Stimulated activated effector memory CD8-positive, alpha-beta T cell treated with anti-CD3 and anti-CD28 coated beads, Interleukin-12 subunit alpha, Interleukin-12 subunit beta, amount 100 ng/mL, for 72 hours (primary cell): ENCODE measurements at regions not wholly inside any gene's neighbourhood (a gene's known extent, or its start where the extent isn't known, plus 50 kb on each side); places are given as distances from the start of the nearest gene placed in this dataset.
A peak's percentile ranks its signal among the peaks of the same experiment; 100 is the strongest.
"Not testable (repeated sequence)": the region's sequence is repeated elsewhere in the genome, so short reads cannot be mapped to it uniquely, and the experiment has no call there.

ENCODE experiments used
- ATAC-seq: fragments of 150-1000 bp; cut with Tn5 transposase; 2 replicates; pipeline ENCODE4 v1.10.0; 2021
- DNase-seq, 2 donors: peaks; one replicate each; pipeline ENCODE4 v3.0.0; 2021 to 2022; ENCODE audit warnings: low spot score in 2 of 2
- H3K27ac Mint-ChIP-seq: one replicate; pipeline ENCODE4 v1.8.0; 2022; ENCODE audit warnings: mild to moderate bottlenecking, mixed read lengths
- H3K36me3 Mint-ChIP-seq: one replicate; pipeline ENCODE4 v1.8.0; 2022; ENCODE audit warnings: mild to moderate bottlenecking, mixed read lengths
- H3K4me1 Mint-ChIP-seq: one replicate; pipeline ENCODE4 v1.8.0; 2022; ENCODE audit warnings: mixed read lengths
- H3K4me3 Mint-ChIP-seq: one replicate; pipeline ENCODE4 v1.8.0; 2022; ENCODE audit warnings: mild to moderate bottlenecking, mixed read lengths
- H3K9me3 Mint-ChIP-seq: one replicate; pipeline ENCODE4 v1.8.0; 2022; ENCODE audit warnings: mixed read lengths

DNA sequence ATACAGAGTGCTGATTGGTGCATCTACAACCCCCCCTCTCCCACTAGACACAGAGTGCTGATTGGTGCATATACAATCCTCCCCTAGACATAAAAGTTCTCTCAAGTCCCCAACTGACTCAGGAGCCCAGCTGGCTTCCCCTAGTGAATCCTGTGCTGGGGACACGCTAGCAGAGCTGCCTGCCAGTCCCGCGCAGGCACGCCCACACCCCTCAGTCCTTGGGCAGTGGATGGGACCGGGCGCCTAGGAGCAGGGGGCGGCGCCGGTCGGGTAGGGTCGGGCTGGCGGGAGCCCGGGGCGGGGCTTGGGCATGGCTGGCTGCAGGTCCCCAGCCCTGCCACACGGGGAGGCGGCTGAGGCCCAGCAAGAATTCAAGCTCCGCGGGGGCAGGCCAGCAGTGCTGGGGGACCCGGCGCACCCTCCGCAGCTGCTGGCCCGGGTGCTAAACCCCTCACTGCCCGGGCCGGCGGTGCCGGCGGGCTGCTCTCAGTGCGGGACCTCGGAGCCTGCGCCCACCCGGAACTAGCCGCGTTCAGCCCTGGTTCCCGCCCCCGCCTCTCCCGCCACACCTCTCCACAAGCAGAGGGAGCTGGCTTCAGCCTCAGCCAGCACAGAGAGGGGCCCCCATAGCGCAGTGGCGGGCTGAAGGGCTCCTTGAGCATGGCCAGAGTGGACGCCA is 64.3 kb upstream of the DDHD1 start:
- ATAC-seq (peak; percentile 98), DNase-seq (peak; percentile 70 to 88)
- H3K36me3 Mint-ChIP-seq = no peaks in the 10 kb centered on the region
- peak overlapping the region; percentile 88 for H3K27ac Mint-ChIP-seq
- no peaks in the 10 kb centered on the region for H3K9me3 Mint-ChIP-seq
- H3K4me3 Mint-ChIP-seq = peak overlapping the region; percentile 75
- H3K4me1 Mint-ChIP-seq = peaks cover 6% of the 10 kb centered on the region

DNA sequence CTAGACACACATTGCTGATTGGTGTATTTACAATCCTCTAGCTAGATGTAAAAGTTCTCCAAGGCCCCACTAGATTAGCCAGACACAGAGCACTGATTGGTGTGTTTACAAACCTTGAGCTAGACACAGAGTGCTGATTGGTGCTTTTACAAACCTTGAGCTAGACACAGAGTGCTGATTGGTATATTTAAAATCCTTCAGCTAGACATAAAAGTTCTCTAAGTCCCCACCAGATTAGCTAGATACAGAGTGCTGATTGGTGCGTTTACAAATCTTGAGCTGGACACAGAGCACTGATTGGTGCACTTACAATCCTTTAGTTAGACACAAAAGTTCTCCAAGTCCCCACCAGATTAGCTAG is 63.8 kb upstream of the DDHD1 start:
- H3K4me1 Mint-ChIP-seq, H3K9me3 Mint-ChIP-seq, DNase-seq, ATAC-seq, H3K36me3 Mint-ChIP-seq: not testable (repeated sequence)
- Mint-ChIP-seq H3K4me3 (peak overlapping the region; percentile 75), H3K27ac (peak overlapping the region; percentile 88)

DNA sequence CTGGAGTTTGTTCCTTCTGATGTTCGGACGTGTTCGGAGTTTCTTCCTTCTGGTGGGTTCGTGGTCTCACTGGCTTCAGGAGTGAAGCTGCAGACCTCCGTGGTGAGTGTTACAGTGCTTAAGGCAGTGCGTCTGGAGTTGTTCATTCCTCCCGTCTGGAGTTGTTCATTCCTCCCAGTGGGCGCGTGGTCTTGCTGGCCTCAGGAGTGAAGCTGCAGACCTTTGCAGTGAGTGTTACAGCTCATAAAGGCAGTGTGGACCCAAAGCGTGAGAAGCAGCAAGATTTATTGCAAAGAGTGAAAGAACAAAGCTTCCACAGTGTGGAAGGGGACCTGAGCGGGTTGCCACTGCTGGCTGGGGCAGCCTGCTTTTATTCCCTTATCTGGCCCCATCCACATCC is 63.4 kb upstream of the DDHD1 start:
- not testable (repeated sequence) for H3K4me1 Mint-ChIP-seq, ATAC-seq, H3K9me3 Mint-ChIP-seq, H3K36me3 Mint-ChIP-seq, DNase-seq, H3K27ac Mint-ChIP-seq
- peak overlapping the region; percentile 75 for H3K4me3 Mint-ChIP-seq

DNA sequence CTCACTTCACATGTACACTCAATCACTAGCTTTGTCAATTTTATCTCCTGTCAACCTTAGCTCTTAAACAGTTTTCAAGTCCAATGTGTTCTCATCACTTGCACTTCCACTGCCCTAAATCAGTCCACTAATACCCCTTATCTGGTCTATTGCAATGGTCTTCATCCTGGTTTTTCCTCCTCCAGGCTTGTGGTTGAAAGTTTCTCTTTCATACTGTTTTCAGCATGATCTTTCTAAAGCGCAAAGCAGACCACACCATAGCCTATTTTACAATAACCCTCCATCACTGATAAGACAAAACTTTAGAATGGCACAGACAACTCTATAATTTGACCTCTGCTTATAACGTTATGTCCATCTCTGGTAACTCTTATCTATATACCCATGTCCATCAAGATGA is 62.0 kb upstream of the DDHD1 start:
- Mint-ChIP-seq H3K9me3 (no peaks in the 10 kb centered on the region), H3K36me3 (no peaks in the 10 kb centered on the region), H3K4me1 (peaks cover 6% of the 10 kb centered on the region), H3K4me3 (no peak overlapping the region), H3K27ac (no peak overlapping the region)
- ATAC-seq (no peak), DNase-seq (no peak)

DNA sequence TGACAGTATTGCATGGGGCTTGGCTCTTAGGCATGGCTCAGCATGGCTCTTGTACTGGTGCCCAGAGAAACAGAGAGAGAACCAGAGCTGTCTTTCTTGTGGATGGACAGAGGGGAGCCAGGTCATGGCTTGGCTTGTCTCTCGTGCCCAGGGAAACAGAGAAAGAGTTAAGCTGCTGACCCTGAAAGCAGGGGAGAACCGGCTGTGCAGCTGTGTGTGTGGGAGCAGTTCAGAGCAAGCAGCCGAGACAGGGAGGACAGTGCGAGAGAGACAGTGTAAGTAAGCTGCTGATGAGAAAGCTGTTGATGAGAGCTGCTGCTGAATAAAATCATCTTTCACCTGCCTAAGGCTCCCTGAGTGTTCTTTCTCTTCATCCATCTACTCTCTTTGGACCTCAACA is 61.3 kb upstream of the DDHD1 start:
- Mint-ChIP-seq H3K4me3 (no peak overlapping the region), H3K4me1 (peaks cover 6% of the 10 kb centered on the region), H3K36me3 (no peaks in the 10 kb centered on the region), H3K27ac (no peak overlapping the region), H3K9me3 (no peaks in the 10 kb centered on the region)
- DNase-seq = no peak
- ATAC-seq = no peak

DNA sequence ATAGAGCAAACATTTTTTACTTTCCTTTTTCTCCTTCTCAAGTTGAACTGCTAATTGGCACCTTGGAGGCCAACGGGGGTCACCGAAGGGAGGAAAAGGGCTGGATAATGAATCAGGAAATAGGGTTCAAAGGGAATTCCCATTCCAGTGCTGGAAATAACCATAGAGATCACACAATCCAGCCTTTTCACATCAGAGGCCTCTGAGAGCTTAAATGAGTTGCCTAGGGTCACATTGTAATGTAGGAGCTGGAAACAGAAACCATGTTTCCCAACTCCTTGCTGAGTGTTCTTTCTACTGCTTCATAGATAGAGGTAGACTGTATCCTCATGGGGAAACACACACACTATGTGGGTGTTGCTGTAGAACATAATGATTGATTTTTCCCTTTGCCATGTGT is 60.6 kb upstream of the DDHD1 start:
- Mint-ChIP-seq H3K4me3 (no peak overlapping the region), H3K36me3 (no peaks in the 10 kb centered on the region), H3K4me1 (peaks cover 6% of the 10 kb centered on the region), H3K27ac (no peak overlapping the region), H3K9me3 (no peaks in the 10 kb centered on the region)
- no peak for ATAC-seq
- DNase-seq = no peak

DNA sequence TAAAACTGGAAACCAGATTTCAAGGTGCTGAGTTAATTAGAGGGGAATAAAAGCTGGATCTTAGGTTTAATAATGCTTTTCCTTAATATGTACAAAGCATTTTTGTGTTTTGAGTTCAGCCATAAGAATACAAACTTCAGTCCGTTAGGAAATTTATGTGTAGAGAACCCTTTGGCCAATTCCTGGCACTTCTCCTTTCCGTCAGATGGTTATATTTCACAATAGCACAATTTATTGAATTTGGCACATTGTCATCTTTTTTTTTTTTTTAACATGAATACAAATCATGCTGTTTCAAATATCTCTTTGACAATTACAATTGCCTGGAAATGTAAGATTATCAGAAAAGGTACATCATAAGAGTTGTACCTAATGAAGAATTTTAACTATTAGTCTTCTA is 56.2 kb upstream of the DDHD1 start:
- H3K27ac Mint-ChIP-seq = no peak overlapping the region

More for the DNA sequence above, 56.2 kb upstream of the DDHD1 start:
- H3K4me3 Mint-ChIP-seq = no peak overlapping the region
- no peak for ATAC-seq
- H3K36me3 Mint-ChIP-seq = no peaks in the 10 kb centered on the region
- H3K9me3 Mint-ChIP-seq = peaks cover 4% of the 10 kb centered on the region
- H3K4me1 Mint-ChIP-seq = no peaks in the 10 kb centered on the region
- DNase-seq = no peak
